HEK293 (cell line): ENCODE measurements at regions not wholly inside any gene's neighbourhood (a gene's known extent, or its start where the extent isn't known, plus 50 kb on each side); places are given as distances from the start of the nearest gene placed in this dataset.

Experiments
- CTCF ChIA-PET: fragments of 350-600 bp; formaldehyde crosslinking; extraction: SDS; loops from one replicate; lab custom pipeline; 2021; ENCODE audit warnings: antibody characterized with exemption; lab: Yijun Ruan, JAX
- POLR2A ChIA-PET: fragments of 300-600 bp; formaldehyde crosslinking; extraction: SDS; loops from one replicate; lab custom pipeline; 2020; ENCODE audit warnings: antibody characterized with exemption, inconsistent platforms; lab: Yijun Ruan, JAX
- H3K27ac ChIP-seq: fragments of 200-500 bp; sonication (Bioruptor generic); 2 replicates; pipeline ENCODE4 v1.5.1; 2014; ENCODE audit warnings: low read depth, low read length, control low read depth, inconsistent platforms; ENCODE audit errors: extremely low read depth
- H3K36me3 ChIP-seq, 2 experiments: fragments of 200-500 bp in 1 of 2; sonication (Bioruptor generic) in 1 of 2; 1 replicate in 1 of 2; 2 replicates in 1 of 2; pipeline ENCODE4 v1.5.1; 2014 to 2017; ENCODE audit warnings: inconsistent platforms in 2 of 2, low read length in 2 of 2; ENCODE audit not compliant: control insufficient read depth in 2 of 2, insufficient read depth in 1 of 2
- H3K4me1 ChIP-seq: fragments of 200-500 bp; sonication (Bioruptor generic); 2 replicates; pipeline ENCODE4 v1.5.1; 2014; ENCODE audit warnings: mild to moderate bottlenecking, low read length, inconsistent platforms; ENCODE audit not compliant: control insufficient read depth, insufficient read depth
- H3K4me3 ChIP-seq: 2 replicates; pipeline ENCODE4 v1.5.1; 2011; ENCODE audit warnings: low read depth, mild to moderate bottlenecking, control low read depth, low read length, moderate library complexity
- H3K9me3 ChIP-seq: fragments of 200-500 bp; sonication (Bioruptor generic); 2 replicates; pipeline ENCODE4 v1.5.1; 2014; ENCODE audit warnings: low read depth, low read length, inconsistent platforms; ENCODE audit not compliant: control insufficient read depth, insufficient read depth
- CTCF ChIP-seq: fragments of 450-650 bp; formaldehyde crosslinking; IDR thresholded peaks from 2 replicates; pipeline ENCODE4 v1.5.1; 2016; ENCODE audit warnings: missing biosample characterization, missing genetic modification characterization
- FEZF1 ChIP-seq: fragments of 450-650 bp; formaldehyde crosslinking; IDR thresholded peaks from 2 replicates; pipeline ENCODE4 v1.5.1; 2016; ENCODE audit warnings: missing biosample characterization, missing genetic modification characterization
- HOXA7 ChIP-seq: sonication (generic); formaldehyde crosslinking; IDR thresholded peaks from 2 replicates; pipeline ENCODE4 v1.8.1; 2022; ENCODE audit warnings: missing genetic modification reagents, borderline replicate concordance
- KLF16 ChIP-seq: fragments of 450-650 bp; formaldehyde crosslinking; IDR thresholded peaks from 2 replicates; pipeline ENCODE4 v1.5.1; 2017; ENCODE audit warnings: missing biosample characterization, missing genetic modification characterization
- PATZ1 ChIP-seq: fragments of 450-650 bp; formaldehyde crosslinking; IDR thresholded peaks from 2 replicates; pipeline ENCODE4 v1.5.1; 2016; ENCODE audit warnings: missing biosample characterization, missing genetic modification characterization
- REPIN1 ChIP-seq: fragments of 450-650 bp; formaldehyde crosslinking; IDR thresholded peaks from 2 replicates; pipeline ENCODE4 v1.5.1; 2017; ENCODE audit warnings: missing biosample characterization, missing genetic modification characterization, low read depth
- YY1 ChIP-seq: fragments of 450-650 bp; formaldehyde crosslinking; IDR thresholded peaks from 2 replicates; pipeline ENCODE4 v1.5.1; 2018; ENCODE audit warnings: missing biosample characterization, missing genetic modification characterization
- ZFHX2 ChIP-seq: fragments of 450-650 bp; formaldehyde crosslinking; conservative IDR thresholded peaks from 2 replicates; pipeline ENCODE4 v1.5.1; 2016; ENCODE audit warnings: missing biosample characterization, missing genetic modification characterization
- ZFP3 ChIP-seq: fragments of 450-650 bp; formaldehyde crosslinking; IDR thresholded peaks from 2 replicates; pipeline ENCODE4 v1.5.1; 2016; ENCODE audit warnings: low read depth, missing biosample characterization, missing genetic modification characterization
- ZNF114 ChIP-seq: fragments of 450-650 bp; formaldehyde crosslinking; IDR thresholded peaks from 2 replicates; pipeline ENCODE4 v1.5.0; 2017; ENCODE audit warnings: missing biosample characterization, missing genetic modification characterization
- ZNF157 ChIP-seq: fragments of 450-650 bp; formaldehyde crosslinking; IDR thresholded peaks from 2 replicates; pipeline ENCODE4 v1.5.1; 2016; ENCODE audit warnings: missing biosample characterization, missing genetic modification characterization
- ZNF18 ChIP-seq: fragments of 450-650 bp; formaldehyde crosslinking; IDR thresholded peaks from 2 replicates; pipeline ENCODE4 v1.5.1; 2016; ENCODE audit warnings: missing biosample characterization, missing genetic modification characterization
- ZNF2 ChIP-seq: fragments of 450-650 bp; formaldehyde crosslinking; IDR thresholded peaks from 2 replicates; pipeline ENCODE4 v1.5.1; 2016; ENCODE audit warnings: missing biosample characterization, missing genetic modification characterization
- ZNF221 ChIP-seq: fragments of 450-650 bp; formaldehyde crosslinking; IDR thresholded peaks from 2 replicates; pipeline ENCODE4 v1.5.1; 2017; ENCODE audit warnings: missing biosample characterization, missing genetic modification characterization, borderline replicate concordance
- ZNF423 ChIP-seq: fragments of 450-650 bp; formaldehyde crosslinking; IDR thresholded peaks from 2 replicates; pipeline ENCODE4 v1.5.1; 2016; ENCODE audit warnings: missing biosample characterization, missing genetic modification characterization
- ZNF48 ChIP-seq: fragments of 450-650 bp; formaldehyde crosslinking; IDR thresholded peaks from 2 replicates; pipeline ENCODE4 v1.5.1; 2016; ENCODE audit warnings: missing biosample characterization, missing genetic modification characterization
- ZNF571 ChIP-seq: fragments of 450-650 bp; formaldehyde crosslinking; IDR thresholded peaks from 2 replicates; pipeline ENCODE4 v1.5.0; 2017; ENCODE audit warnings: missing biosample characterization, missing genetic modification characterization
- ZNF654 ChIP-seq: fragments of 450-650 bp; formaldehyde crosslinking; IDR thresholded peaks from 2 replicates; pipeline ENCODE4 v1.5.1; 2016; ENCODE audit warnings: low read depth, missing biosample characterization, missing genetic modification characterization
- ZNF747 ChIP-seq: fragments of 450-650 bp; formaldehyde crosslinking; IDR thresholded peaks from 2 replicates; pipeline ENCODE4 v1.5.1; 2016; ENCODE audit warnings: missing biosample characterization, missing genetic modification characterization
- ZNF776 ChIP-seq: fragments of 450-650 bp; formaldehyde crosslinking; IDR thresholded peaks from 2 replicates; pipeline ENCODE4 v1.5.0; 2017; ENCODE audit warnings: missing biosample characterization, missing genetic modification characterization, borderline replicate concordance
- ZNF830 ChIP-seq: fragments of 450-650 bp; IDR thresholded peaks from 2 replicates; pipeline ENCODE4 v1.5.0; 2018; ENCODE audit warnings: missing biosample characterization, missing genetic modification characterization, low read depth, mild to moderate bottlenecking, moderate library complexity
- ZSCAN16 ChIP-seq: fragments of 450-650 bp; formaldehyde crosslinking; IDR thresholded peaks from 2 replicates; pipeline ENCODE4 v1.5.1; 2016; ENCODE audit warnings: missing biosample characterization, missing genetic modification characterization

- TF ChIP-seq CTCF (tag by site-specific recombination) (0 out of 2 replicates have a peak, but pooled peaks have one; percentile 11), ZNF654 (peak; percentile 48), ZNF221 (tag by site-specific recombination) (no peak), ZSCAN16 (tag by site-specific recombination) (no peak), ZNF776 (tag by site-specific recombination) (no peak)
- ChIA-PET POLR2A (no interaction called here), CTCF (interaction anchor here (0.6 to 1.5 kb wide), 5 partner anchors 10 to 499 kb away, joined by 3 to 4 read pairs (median 3); no protein-coding TSS in a partner anchor)
- Histone ChIP-seq H3K36me3 (no peaks in the 10 kb centered on the region), H3K4me1 (no peaks in the 10 kb centered on the region), H3K9me3 (no peaks in the 10 kb centered on the region), H3K4me3 (no peak overlapping the region), H3K27ac (no peak overlapping the region)
These were observed 112.9 kb upstream of the AGA start for GRCh38 chr4:177555007-177555574.

- CTCF ChIA-PET, result no interaction called here
- H3K36me3 ChIP-seq, result no peaks in the 10 kb centered on the region
- no peak overlapping the region for H3K27ac ChIP-seq
- TF ChIP-seq PATZ1 (tag by site-specific recombination) (no peak), FEZF1 (tag by site-specific recombination) (no peak), ZNF221 (tag by site-specific recombination) (no peak), ZNF776 (tag by site-specific recombination) (no peak), HOXA7 (CRISPR knock-in tag) (no peak), ZNF157 (tag by site-specific recombination) (no peak), REPIN1 (tag by site-specific recombination) (no peak), ZNF423 (tag by site-specific recombination) (no peak), ZFP3 (tag by site-specific recombination) (no peak)
- no peak overlapping the region for H3K4me3 ChIP-seq
- POLR2A ChIA-PET, result no interaction called here
- H3K4me1 ChIP-seq, result no peaks in the 10 kb centered on the region
- no peaks in the 10 kb centered on the region for H3K9me3 ChIP-seq
These were observed 115.2 kb upstream of the AGA start for GRCh38 chr4:177557416-177557815.

- H3K4me3 ChIP-seq, result no peak overlapping the region
- POLR2A ChIA-PET, result no interaction called here
- no peak overlapping the region for H3K27ac ChIP-seq
- TF ChIP-seq ZNF571 (no peak), ZNF747 (tag by site-specific recombination) (no peak), KLF16 (tag by site-specific recombination) (no peak), REPIN1 (tag by site-specific recombination) (no peak), ZNF114 (no peak), ZNF48 (tag by site-specific recombination) (no peak), ZFHX2 (tag by site-specific recombination) (no peak), ZNF2 (tag by site-specific recombination) (no peak), YY1 (tag by site-specific recombination) (no peak), ZNF18 (tag by site-specific recombination) (no peak), ZNF830 (tag by site-specific recombination) (no peak)
- CTCF ChIA-PET, result no interaction called here
- H3K9me3 ChIP-seq, result no peaks in the 10 kb centered on the region
- H3K36me3 ChIP-seq, result no peaks in the 10 kb centered on the region
- H3K4me1 ChIP-seq, result no peaks in the 10 kb centered on the region
These were observed 116.8 kb upstream of the AGA start for GRCh38 chr4:177558995-177559394.
